ENCODE measurements at regions not wholly inside any gene's neighbourhood (a gene's known extent, or its start where the extent isn't known, plus 50 kb on each side); places are given as distances from the start of the nearest gene placed in this dataset.

DNA sequence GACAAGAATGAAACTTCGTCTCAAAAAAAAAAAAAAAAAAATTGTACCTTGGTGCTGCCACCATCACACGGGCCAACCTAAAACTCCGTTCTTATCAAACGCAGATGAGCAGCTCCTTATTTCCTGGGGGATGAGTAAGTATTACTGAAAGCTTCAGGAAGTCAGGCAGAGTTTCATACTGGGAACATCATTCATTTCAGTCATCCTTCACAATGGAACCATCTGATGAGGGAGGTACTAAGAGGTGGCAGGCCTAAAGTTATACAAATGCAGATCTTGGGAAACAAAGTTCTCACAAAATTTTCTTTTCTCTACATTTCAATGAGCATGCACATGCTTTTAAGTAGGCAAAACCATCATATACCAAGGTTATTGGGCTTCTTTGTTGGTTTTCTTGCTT lies 636.0 kb upstream of the LMCD1 start:
- no peak for TF ChIP-seq POLR2A (IDR thresholded peaks at IDR 0.05; ENCODE audit: extremely low read depth, insufficient read length)
- TF ChIP-seq, protein P1, sequence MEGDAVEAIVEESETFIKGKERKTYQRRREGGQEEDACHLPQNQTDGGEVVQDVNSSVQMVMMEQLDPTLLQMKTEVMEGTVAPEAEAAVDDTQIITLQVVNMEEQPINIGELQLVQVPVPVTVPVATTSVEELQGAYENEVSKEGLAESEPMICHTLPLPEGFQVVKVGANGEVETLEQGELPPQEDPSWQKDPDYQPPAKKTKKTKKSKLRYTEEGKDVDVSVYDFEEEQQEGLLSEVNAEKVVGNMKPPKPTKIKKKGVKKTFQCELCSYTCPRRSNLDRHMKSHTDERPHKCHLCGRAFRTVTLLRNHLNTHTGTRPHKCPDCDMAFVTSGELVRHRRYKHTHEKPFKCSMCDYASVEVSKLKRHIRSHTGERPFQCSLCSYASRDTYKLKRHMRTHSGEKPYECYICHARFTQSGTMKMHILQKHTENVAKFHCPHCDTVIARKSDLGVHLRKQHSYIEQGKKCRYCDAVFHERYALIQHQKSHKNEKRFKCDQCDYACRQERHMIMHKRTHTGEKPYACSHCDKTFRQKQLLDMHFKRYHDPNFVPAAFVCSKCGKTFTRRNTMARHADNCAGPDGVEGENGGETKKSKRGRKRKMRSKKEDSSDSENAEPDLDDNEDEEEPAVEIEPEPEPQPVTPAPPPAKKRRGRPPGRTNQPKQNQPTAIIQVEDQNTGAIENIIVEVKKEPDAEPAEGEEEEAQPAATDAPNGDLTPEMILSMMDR (IDR thresholded peaks at IDR 0.05; ENCODE audit: low read depth, low read length): no peak

All from NB4 (cell line).